Left lung (tissue), 4 donors: ENCODE measurements at regions not wholly inside any gene's neighbourhood (a gene's known extent, or its start where the extent isn't known, plus 50 kb on each side); places are given as distances from the start of the nearest gene placed in this dataset.

Experiments used
- ATAC-seq: fragments of 200-7000 bp; cut with Tn5 transposase; one replicate; pipeline ENCODE4 v1.9.1; 2020; ENCODE audit warnings: moderate library complexity
- DNase-seq, 4 donors: peaks; one replicate each; pipeline ENCODE4 v3.0.0-alpha.2; 2013 to 2020
- H3K27ac ChIP-seq, 2 donors: fragments of 200-600 bp; sonication (generic) in 1 of 2; one replicate each; pipeline versions ENCODE4 v1.5.0 to v1.8.0; 2020 to 2021
- H3K27me3 ChIP-seq, 2 donors: fragments of 200-600 bp; sonication (generic) in 1 of 2; one replicate each; pipeline versions ENCODE4 v1.5.0 to v1.8.0; 2020 to 2021
- H3K36me3 ChIP-seq, 2 donors: fragments of 200-600 bp; sonication (generic) in 1 of 2; one replicate each; pipeline versions ENCODE4 v1.5.0 to v1.8.0; 2020 to 2021
- H3K4me1 ChIP-seq, 2 donors: fragments of 200-600 bp; one replicate each; pipeline ENCODE4 v1.8.0; 2021
- H3K4me3 ChIP-seq, 2 donors: fragments of 200-600 bp; sonication (generic) in 1 of 2; one replicate each; pipeline versions ENCODE4 v1.5.0 to v1.8.0; 2020 to 2021; ENCODE audit warnings: mild to moderate bottlenecking in 1 of 2
- H3K9me3 ChIP-seq, 2 donors: fragments of 200-600 bp; sonication (generic) in 1 of 2; one replicate each; pipeline versions ENCODE4 v1.5.0 to v1.8.0; 2020 to 2021
- intact Hi-C, 2 donors: fragments of 100-400 bp; cut with DNase I; formaldehyde crosslinking; loops; one replicate each; pipeline versions ENCODE4 v1.11.2 to v1.14.2; 2022
- TF ChIP-seq, protein P1 (sequence below), 2 donors: fragments of 200-600 bp; sonication (generic) in 1 of 2; IDR thresholded peaks; one replicate each; pipeline versions ENCODE4 v1.5.0 to v1.8.0; 2021; ENCODE audit warnings: antibody characterized with exemption in 2 of 2
- donor health status: DM: no; HTN: yes; CAD: no.
- donor health status: DM: no; HTN: no; CAD: no.

DNA sequence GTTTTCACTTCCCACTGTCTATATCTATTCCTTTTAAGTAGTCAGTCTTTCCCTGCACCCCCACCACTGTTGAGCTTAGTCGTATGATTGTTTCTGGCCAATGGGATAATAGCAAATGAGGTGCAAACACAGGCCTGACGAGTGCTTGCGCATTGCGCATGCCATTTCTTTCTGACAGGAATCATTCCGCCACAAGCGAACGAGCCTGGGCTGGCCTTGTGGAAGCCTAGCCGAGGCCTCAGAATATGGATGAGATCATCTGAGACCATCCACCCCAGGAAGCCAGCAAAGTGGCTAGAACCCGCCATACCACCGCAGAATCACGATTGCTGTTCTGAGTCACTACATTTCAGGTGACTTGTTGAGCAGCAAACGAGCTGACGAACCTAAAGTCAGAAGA, 52.2 kb upstream of the PRL start:
- TF ChIP-seq, protein P1, sequence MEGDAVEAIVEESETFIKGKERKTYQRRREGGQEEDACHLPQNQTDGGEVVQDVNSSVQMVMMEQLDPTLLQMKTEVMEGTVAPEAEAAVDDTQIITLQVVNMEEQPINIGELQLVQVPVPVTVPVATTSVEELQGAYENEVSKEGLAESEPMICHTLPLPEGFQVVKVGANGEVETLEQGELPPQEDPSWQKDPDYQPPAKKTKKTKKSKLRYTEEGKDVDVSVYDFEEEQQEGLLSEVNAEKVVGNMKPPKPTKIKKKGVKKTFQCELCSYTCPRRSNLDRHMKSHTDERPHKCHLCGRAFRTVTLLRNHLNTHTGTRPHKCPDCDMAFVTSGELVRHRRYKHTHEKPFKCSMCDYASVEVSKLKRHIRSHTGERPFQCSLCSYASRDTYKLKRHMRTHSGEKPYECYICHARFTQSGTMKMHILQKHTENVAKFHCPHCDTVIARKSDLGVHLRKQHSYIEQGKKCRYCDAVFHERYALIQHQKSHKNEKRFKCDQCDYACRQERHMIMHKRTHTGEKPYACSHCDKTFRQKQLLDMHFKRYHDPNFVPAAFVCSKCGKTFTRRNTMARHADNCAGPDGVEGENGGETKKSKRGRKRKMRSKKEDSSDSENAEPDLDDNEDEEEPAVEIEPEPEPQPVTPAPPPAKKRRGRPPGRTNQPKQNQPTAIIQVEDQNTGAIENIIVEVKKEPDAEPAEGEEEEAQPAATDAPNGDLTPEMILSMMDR (IDR thresholded peaks at IDR 0.05) = no peak
- DNase-seq = no peak
- intact Hi-C loops = no loop called here

DNA sequence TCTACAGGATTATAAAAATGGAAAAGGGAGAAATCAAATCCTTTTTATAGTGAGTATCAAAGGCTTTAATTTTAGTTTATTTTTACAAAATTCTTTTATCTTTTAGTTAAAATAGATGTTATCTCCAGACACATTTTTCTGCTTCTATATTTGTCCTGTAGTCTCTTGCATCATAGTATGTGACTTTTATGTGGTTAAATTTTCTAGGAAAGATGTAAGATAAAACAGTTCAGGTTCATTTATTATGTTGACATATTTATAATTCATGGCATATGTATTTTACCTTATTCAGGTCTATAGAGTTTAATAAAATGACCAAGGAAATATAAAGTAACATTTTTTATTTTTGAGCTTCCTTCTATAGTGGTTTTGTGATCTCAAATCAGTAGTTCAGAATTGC, 52.7 kb upstream of the PRL start:
- H3K9me3 ChIP-seq = no peaks in the 10 kb centered on the region
- peaks cover 0 to 5% of the 10 kb centered on the region in 2 donors for H3K4me1 ChIP-seq
- TF ChIP-seq, protein P1 (IDR thresholded peaks at IDR 0.05) = no peak
- H3K36me3 ChIP-seq = no peaks in the 10 kb centered on the region
- no peak overlapping the region for H3K4me3 ChIP-seq
- no peak overlapping the region for H3K27ac ChIP-seq
- intact Hi-C loops = no loop called here
- ATAC-seq (no peak), DNase-seq (no peak)
- no peaks in the 10 kb centered on the region for H3K27me3 ChIP-seq

More for the DNA sequence above, 52.2 kb upstream of the PRL start:
- Histone ChIP-seq H3K27me3 (no peaks in the 10 kb centered on the region), H3K9me3 (no peaks in the 10 kb centered on the region), H3K27ac (no peak overlapping the region), H3K36me3 (no peaks in the 10 kb centered on the region), H3K4me1 (peaks cover 0 to 5% of the 10 kb centered on the region in 2 donors), H3K4me3 (no peak overlapping the region)
- no peak for ATAC-seq

DNA sequence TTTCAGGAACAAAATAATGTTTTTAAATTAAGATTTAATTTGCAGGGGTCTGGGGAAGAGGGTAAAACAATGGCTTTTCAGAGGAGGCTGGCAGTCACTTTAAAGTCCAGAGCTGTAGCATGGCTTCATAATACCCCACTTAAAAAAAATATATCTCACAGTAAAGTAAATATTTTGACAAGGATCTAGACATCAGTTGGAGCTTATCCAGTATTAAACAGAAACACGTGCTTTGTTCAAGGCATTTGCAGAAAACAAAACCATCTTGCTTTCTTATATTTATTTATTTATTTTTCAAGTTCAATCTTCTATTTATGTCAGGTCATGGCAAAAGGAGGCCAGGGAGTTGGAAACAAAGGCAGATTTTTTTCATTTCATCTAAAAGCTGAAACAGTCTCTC, 53.3 kb upstream of the PRL start:
- H3K27ac ChIP-seq = no peak overlapping the region
- H3K9me3 ChIP-seq = no peaks in the 10 kb centered on the region
- intact Hi-C loops = no loop called here
- DNase-seq (no peak), ATAC-seq (no peak)
- TF ChIP-seq, protein P1 (IDR thresholded peaks at IDR 0.05) = no peak
- no peaks in the 10 kb centered on the region for H3K36me3 ChIP-seq
- no peak overlapping the region for H3K4me3 ChIP-seq
- peaks cover 0 to 5% of the 10 kb centered on the region in 2 donors for H3K4me1 ChIP-seq
- H3K27me3 ChIP-seq = no peaks in the 10 kb centered on the region

DNA sequence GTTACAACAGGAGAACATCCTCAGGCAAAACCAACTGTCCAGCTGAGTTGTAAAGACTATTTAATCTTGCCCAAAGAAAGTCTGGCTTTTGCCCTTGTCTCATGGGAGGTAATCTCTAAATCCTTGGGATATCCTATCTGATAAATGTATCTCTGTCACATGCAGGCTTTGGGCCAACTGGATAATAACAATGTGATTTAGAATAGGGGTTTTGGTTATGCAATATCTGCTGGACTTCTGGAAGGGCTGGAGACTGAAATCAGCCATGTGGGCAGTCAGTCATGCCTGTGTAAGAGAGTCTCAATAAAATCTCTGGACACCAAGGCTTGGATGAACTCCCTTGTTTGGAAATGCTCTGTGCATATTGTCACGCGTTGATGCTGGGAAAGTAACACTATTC, 56.3 kb upstream of the PRL start:
- H3K4me3 ChIP-seq = no peak overlapping the region
- TF ChIP-seq, protein P1 (IDR thresholded peaks at IDR 0.05) = no peak
- no peak for ATAC-seq
- H3K4me1 ChIP-seq = peaks cover 0 to 5% of the 10 kb centered on the region in 2 donors
- no peak for DNase-seq
- H3K27ac ChIP-seq = no peak overlapping the region
- H3K27me3 ChIP-seq = no peaks in the 10 kb centered on the region
- intact Hi-C loops = no loop called here
- no peaks in the 10 kb centered on the region for H3K36me3 ChIP-seq
- H3K9me3 ChIP-seq = no peaks in the 10 kb centered on the region

DNA sequence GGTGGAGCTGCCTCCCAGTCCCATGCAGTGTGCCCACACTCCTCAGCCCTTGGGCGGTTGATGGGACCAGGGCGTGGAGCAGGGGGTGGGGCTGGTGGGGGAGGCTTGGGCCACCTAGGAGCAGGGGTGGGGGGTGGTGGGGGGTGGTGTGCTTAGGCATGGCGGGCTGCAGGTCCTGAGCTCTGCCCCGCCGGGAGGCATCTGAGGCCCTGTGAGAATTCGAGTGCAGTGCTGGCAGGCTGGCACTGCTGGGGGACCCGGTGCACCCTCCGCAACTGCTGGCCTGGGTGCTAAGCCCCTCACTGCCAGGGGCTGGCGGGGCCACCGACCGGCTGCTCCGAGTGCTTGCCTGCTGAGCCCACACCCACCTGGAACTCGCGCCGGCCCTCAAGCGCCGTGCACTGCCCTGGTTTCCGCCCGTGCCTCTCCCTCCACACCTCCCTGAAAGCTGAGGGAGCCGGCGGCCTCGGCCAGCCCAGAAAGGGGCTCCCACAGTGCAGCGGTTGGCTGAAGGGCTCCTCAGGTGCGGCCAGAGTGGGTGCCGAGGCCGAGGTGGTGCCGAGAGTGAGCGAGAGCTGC, 59.6 kb upstream of the PRL start:
- Histone ChIP-seq H3K36me3 (no peaks in the 10 kb centered on the region), H3K4me3 (no peak overlapping the region), H3K4me1 (no peaks in the 10 kb centered on the region), H3K9me3 (no peaks in the 10 kb centered on the region), H3K27me3 (no peaks in the 10 kb centered on the region), H3K27ac (no peak overlapping the region)
- TF ChIP-seq, protein P1 (IDR thresholded peaks at IDR 0.05) = no peak
- ATAC-seq (no peak), DNase-seq (peak in 1 of 4 donors; percentile 54)
- intact Hi-C loops = no loop called here
